Occipital lobe (tissue), 1 donor: ENCODE measurements at regions not wholly inside any gene's neighbourhood (a gene's known extent, or its start where the extent isn't known, plus 50 kb on each side); places are given as distances from the start of the nearest gene placed in this dataset.

Experiments
- DNase-seq: peaks from one replicate; lab custom pipeline; 2025; lab: John Stamatoyannopoulos, UW

- no peak for DNase-seq
Measured at GRCh38 chr2:122105171-122105876, 349.9 kb downstream of the TSN start.

GRCh38 chr2:122105877-122106206, 350.4 kb downstream of the TSN start:
- DNase-seq, result no peak

GRCh38 chr2:122108186-122108585, 352.7 kb downstream of the TSN start:
- no peak for DNase-seq

GRCh38 chr2:122112216-122113005, 357.0 kb downstream of the TSN start:
- DNase-seq, result no peak

- no peak for DNase-seq
Measured at GRCh38 chr2:122114421-122114820, 359.0 kb downstream of the TSN start.

- DNase-seq, result no peak
Measured at GRCh38 chr2:122117371-122117770, 361.9 kb downstream of the TSN start.

- no peak for DNase-seq
Measured at GRCh38 chr2:122129399-122129798, 373.9 kb downstream of the TSN start.

- DNase-seq, result no peak
Measured at GRCh38 chr2:122132147-122132691, 376.8 kb downstream of the TSN start.

GRCh38 chr2:122135021-122135937, 379.8 kb downstream of the TSN start:
- DNase-seq, result no peak

- no peak for DNase-seq
Measured at GRCh38 chr2:122136056-122136455, 380.6 kb downstream of the TSN start.

GRCh38 chr2:122138561-122138960, 383.1 kb downstream of the TSN start:
- DNase-seq, result no peak

GRCh38 chr2:122139739-122140420, 384.4 kb downstream of the TSN start:
- DNase-seq, result no peak

- DNase-seq, result no peak
Measured at GRCh38 chr2:122144884-122145283, 389.4 kb downstream of the TSN start.

- no peak for DNase-seq
Measured at GRCh38 chr2:122145856-122146255, 390.4 kb downstream of the TSN start.

GRCh38 chr2:122148128-122148767, 392.8 kb downstream of the TSN start:
- DNase-seq, result no peak

- DNase-seq, result no peak
Measured at GRCh38 chr2:122150524-122151280, 395.3 kb downstream of the TSN start.

GRCh38 chr2:122152571-122152970, 397.1 kb downstream of the TSN start:
- no peak for DNase-seq

GRCh38 chr2:122156176-122156890, 400.9 kb downstream of the TSN start:
- no peak for DNase-seq

- DNase-seq, result no peak
Measured at GRCh38 chr2:122157158-122157557, 401.7 kb downstream of the TSN start.
